Caki2 (cell line): ENCODE measurements at regions not wholly inside any gene's neighbourhood (a gene's known extent, or its start where the extent isn't known, plus 50 kb on each side); places are given as distances from the start of the nearest gene placed in this dataset.
A peak's percentile ranks its signal among the peaks of the same experiment; 100 is the strongest.
"Not testable (repeated sequence)": the region's sequence is repeated elsewhere in the genome, so short reads cannot be mapped to it uniquely, and the experiment has no call there.

Experiments
- DNase-seq: peaks from one replicate; pipeline ENCODE4 v3.0.0-alpha.2; 2015; ENCODE audit warnings: low read depth
- in situ Hi-C: cut with HindIII; loops from 2 replicates; pipeline ENCODE4 v1.10.0; 2016; ENCODE audit warnings: low sequenced_read_pairs, low pct_unique_long_range_greater_than_20kb, mixed read lengths

GRCh38 chr1:68907491-68907890 lies 410.6 kb upstream of the DEPDC1 start:
- DNase-seq: no peak
- in situ Hi-C loops: no loop called here

GRCh38 chr1:68908316-68908715 lies 411.4 kb upstream of the DEPDC1 start:
- in situ Hi-C loops: no loop called here
- no peak for DNase-seq

GRCh38 chr1:68916221-68916902 lies 419.5 kb upstream of the DEPDC1 start:
- in situ Hi-C loops: no loop called here
- DNase-seq: peak; percentile 90

- in situ Hi-C loops: no loop called here
- no peak for DNase-seq
Observed at GRCh38 chr1:68917456-68917855, 420.6 kb upstream of the DEPDC1 start.

- in situ Hi-C loops: no loop called here
- peak; percentile 19 for DNase-seq
Observed at GRCh38 chr1:68918563-68918962, 421.7 kb upstream of the DEPDC1 start.

GRCh38 chr1:68919075-68919474 lies 422.2 kb upstream of the DEPDC1 start:
- DNase-seq: no peak
- in situ Hi-C loops: no loop called here

GRCh38 chr1:68923475-68924088 lies 426.7 kb upstream of the DEPDC1 start:
- DNase-seq, in situ Hi-C loops: not testable (repeated sequence)

- in situ Hi-C loops: no loop called here
- no peak for DNase-seq
Observed at GRCh38 chr1:68930101-68930500, 433.2 kb upstream of the DEPDC1 start.

GRCh38 chr1:68936530-68936929 lies 439.6 kb upstream of the DEPDC1 start:
- in situ Hi-C loops: no loop called here
- DNase-seq: no peak

- DNase-seq: no peak
- in situ Hi-C loops: no loop called here
Observed at GRCh38 chr1:68938051-68938666, 441.3 kb upstream of the DEPDC1 start.

- in situ Hi-C loops: no loop called here
- no peak for DNase-seq
Observed at GRCh38 chr1:68950036-68950435, 453.2 kb upstream of the DEPDC1 start.

GRCh38 chr1:68953311-68953710 lies 456.4 kb upstream of the DEPDC1 start:
- no peak for DNase-seq
- in situ Hi-C loops: no loop called here

- in situ Hi-C loops: no loop called here
- DNase-seq: peak; percentile 51
Observed at GRCh38 chr1:68954841-68955240, 458.0 kb upstream of the DEPDC1 start.

- no peak for DNase-seq
- in situ Hi-C loops: no loop called here
Observed at GRCh38 chr1:68955424-68955823, 458.5 kb upstream of the DEPDC1 start.

GRCh38 chr1:68958958-68959357 lies 462.1 kb upstream of the DEPDC1 start:
- in situ Hi-C loops: no loop called here

GRCh38 chr1:68959461-68960030 lies 462.7 kb upstream of the DEPDC1 start:
- in situ Hi-C loops: no loop called here
- DNase-seq: no peak

More at GRCh38 chr1:68958958-68959357, 462.1 kb upstream of the DEPDC1 start:
- DNase-seq: no peak

- no peak for DNase-seq
- in situ Hi-C loops: no loop called here
Observed at GRCh38 chr1:68961143-68961542, 464.3 kb upstream of the DEPDC1 start.

- DNase-seq: peak; percentile 31
- in situ Hi-C loops: no loop called here
Observed at GRCh38 chr1:68963353-68963752, 466.5 kb upstream of the DEPDC1 start.

- peak; percentile 79 for DNase-seq
Observed at GRCh38 chr1:68969441-68969840, 472.6 kb upstream of the DEPDC1 start.

More at GRCh38 chr1:68969441-68969840, 472.6 kb upstream of the DEPDC1 start:
- in situ Hi-C loops: no loop called here
